HG02610 (cell line): ENCODE measurements at regions not wholly inside any gene's neighbourhood (a gene's known extent, or its start where the extent isn't known, plus 50 kb on each side); places are given as distances from the start of the nearest gene placed in this dataset.
"Not testable (repeated sequence)": the region's sequence is repeated elsewhere in the genome, so short reads cannot be mapped to it uniquely, and the experiment has no call there.

ENCODE experiments used
- ATAC-seq: cut with Tn5 transposase; IDR thresholded peaks from one replicate; pipeline ENCODE4 v1.9.1; 2021; ENCODE audit warnings: mild to moderate bottlenecking, moderate library complexity; ENCODE audit not compliant: unreplicated experiment

DNA sequence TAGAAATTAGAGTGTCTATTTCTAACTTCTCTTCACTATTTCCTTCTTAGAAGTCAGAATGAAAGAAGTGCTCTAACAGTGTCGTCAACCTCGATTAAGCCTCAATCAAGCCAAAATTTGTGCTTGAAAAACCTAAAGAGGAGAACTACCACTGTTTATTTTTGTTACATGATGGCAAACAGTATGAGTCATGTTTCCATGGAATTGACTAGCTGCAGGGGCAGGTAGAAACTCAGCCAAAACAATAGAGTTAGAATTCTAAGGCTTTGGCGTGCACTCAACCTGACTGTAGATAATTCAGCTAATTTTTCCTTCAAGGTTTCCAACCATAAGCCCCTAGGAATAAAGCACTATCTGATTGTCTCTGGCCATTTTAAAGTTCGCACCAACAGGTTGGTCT, 415.9 kb downstream of the ETS1 start:
- ATAC-seq = no peak

DNA sequence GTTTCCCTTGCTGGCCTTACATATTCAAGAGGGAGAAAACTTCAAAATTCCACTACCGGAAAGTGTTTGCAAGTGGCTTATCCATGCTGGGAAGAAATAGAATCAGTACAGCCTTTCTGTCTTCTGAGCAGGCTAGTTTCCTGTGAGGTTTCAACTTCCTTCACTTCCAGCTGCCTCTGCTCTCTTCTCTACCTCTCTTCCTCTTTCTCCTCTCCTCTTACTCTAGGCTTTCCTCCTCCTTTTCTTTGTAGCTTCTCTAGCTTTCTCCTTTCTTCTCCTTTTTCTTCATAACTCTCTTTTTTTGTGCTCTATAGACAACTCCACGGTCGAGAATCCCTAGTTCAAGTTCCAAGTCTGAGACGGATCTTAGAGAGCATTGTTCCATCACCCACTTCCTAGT, 421.8 kb downstream of the ETS1 start:
- ATAC-seq = no peak

DNA sequence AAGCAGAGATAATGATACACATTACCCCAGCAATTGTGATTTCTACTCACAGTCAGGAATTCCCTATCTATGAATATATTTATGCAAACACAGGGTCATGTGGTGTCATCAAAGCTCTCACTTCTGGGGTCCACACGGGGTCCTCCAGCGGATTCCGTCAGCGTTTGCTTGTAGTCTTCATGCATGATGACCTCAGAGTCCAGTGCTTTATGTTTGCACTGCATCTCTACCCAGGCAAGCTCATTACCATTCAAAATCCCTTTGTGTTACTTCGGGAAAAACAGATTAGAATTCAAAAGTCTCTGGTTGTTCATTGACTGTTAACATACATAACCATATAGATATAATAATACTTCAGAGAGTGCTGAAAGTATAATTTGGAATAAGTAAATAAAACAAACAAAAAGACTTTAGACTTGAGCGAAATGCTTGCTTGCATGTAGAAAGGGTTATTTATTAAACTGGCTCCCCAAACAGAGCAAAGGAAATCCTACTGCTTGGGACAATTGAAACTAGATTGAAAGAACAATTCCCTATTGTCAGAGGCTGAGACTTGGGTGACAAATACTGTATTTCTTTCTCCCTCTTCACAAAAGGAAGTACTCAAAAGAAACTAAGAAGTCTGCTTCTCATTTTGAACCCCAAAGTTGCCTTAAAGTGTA, 423.1 kb downstream of the ETS1 start:
- no peak for ATAC-seq

DNA sequence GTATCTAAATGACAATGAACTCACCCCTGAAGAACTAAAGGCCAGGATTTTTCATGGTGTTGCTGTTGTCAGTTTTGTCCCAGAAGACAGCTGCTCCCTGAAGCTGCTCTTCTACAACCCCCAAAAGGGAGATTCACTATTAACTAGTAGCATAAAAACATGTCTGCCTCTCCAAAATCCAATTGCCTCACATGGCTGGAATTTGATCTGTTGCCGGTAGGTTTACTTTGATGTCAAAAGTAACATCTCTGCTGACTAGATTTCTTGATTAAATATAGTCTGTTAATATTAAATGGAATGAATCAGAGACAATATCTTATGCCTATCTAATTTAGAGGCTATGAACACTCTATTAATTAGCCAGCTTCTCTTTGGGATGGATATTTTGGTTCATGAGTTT, 425.4 kb downstream of the ETS1 start:
- ATAC-seq = no peak

DNA sequence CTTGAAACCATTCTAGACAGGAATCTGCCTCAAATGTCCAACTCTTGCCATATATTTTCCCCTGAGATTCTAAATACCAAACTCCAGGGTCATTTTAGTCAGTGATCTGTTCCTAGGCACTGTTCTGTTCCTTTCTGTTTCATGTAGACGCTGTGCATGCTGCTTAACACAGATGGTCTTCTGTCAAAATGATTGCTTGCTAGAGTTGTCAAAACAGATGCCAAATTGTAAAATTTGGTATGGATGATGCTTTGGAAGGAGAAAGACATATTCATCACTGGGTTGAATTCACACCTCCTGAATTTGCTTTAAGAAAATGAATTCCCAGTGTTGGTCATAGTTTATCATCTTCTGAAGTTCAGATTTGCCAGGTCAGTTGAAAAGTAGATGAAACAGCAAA, 425.9 kb downstream of the ETS1 start:
- ATAC-seq = no peak

DNA sequence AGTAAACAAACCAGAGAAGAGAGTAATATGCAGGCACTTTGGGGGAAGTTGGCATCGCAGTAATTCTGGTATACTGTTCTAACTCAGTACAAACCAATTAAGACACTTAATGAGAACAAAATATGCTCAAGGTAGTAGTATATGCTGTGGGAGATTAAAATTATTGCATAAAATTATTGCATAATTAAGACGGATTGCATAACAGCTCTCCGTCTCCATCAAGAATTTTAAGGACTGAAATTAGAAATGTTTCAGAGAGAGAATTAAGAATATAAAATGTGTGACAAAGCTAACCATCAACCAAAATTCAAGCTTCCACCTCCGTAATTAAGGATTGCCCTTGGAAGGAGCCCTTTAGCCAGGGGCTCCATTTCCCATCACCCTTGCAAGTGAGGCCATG, 428.5 kb downstream of the ETS1 start:
- no peak for ATAC-seq

DNA sequence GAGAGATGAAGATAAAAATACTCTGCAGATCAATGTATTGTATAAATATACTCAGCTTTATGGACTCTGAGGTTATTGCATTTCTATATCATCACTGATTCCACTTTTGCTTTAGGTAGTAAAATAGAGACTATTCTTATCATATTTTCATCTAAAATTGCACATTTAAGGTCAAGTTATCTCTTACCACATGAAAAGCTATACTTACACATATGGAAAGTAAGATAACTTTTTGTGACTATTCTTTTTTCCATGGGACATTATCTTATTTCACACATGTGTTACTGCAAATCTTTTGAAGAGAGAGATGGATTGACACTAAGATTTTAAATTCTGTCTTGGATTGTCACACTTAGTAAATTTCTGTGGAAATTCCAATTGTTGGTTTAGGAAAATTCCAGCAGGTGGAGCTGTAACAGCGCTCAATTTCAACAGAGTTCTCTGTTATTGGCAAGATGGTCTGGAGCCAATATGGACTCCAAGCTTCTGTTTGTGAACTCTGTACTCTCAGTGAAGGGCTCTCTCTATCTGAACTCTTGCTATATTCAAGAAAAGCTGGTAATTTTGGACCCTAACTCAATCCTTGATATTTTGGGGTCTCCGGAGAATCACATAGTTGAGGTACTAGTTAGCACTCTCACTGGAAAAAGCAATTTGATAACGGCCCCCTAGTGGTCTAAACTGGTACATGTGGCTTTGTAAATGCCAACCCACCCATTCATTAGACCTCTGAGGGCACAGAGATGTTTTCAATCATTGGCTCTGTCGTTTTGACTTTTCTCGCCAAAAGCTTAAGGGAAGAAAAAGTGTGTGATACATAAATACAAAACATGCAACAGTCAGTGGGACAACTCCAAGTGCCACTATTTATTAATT, 429.7 kb downstream of the ETS1 start:
- peak; percentile 80 for ATAC-seq

DNA sequence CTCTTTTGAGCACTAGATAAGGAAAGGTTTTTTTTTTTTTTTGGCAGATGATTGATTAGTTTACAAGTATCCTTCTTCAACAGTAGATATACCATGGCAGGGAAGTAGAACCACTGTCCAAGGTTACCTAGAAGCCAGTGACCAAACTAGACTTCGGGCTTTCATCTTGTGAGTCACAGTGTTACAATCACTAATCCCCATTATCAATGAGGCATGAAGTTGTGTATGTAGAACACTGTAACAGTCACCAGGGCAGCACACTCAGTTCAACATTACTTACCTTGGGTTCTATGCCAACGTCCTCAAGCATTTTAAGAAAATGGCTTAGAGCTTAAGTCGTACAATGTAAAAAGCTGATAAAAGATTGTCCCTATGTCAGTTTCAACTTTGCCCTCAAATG, 430.9 kb downstream of the ETS1 start:
- no peak for ATAC-seq

DNA sequence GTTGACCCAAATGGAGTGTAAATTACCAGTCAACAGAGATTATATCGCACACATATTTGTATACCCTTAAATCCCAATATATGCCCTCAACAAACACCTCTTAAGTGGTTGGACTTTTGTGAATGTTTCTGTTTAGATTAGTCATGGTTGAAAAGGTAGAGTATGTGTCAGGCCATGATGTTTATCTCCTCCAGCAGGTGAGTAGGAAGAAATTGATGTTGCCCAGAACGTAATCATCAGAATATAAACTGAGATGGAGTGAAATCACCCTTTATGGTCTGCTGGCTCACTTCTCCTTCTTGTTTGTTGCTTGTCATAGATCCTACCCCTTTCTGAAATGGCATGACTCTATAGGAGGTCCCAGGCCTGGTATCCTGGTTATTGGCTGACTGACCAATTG, 431.8 kb downstream of the ETS1 start:
- ATAC-seq = no peak

DNA sequence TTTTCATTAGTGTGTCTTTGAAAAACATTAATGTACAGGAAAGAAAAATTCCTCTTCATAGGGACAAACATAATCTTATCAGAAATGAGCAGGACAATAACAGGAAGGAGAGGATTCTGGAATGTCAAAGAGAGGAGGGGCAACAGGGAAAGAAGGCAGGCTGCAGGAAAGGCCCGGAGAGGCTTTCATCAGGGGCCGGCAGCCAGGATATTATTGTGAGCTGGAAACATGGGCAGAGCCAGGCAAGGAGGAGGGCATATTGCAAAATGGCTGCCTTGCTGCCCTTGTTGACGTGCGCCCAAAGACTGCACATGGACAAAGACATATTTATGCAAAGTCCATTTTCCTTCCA, 433.7 kb downstream of the ETS1 start:
- ATAC-seq = no peak

DNA sequence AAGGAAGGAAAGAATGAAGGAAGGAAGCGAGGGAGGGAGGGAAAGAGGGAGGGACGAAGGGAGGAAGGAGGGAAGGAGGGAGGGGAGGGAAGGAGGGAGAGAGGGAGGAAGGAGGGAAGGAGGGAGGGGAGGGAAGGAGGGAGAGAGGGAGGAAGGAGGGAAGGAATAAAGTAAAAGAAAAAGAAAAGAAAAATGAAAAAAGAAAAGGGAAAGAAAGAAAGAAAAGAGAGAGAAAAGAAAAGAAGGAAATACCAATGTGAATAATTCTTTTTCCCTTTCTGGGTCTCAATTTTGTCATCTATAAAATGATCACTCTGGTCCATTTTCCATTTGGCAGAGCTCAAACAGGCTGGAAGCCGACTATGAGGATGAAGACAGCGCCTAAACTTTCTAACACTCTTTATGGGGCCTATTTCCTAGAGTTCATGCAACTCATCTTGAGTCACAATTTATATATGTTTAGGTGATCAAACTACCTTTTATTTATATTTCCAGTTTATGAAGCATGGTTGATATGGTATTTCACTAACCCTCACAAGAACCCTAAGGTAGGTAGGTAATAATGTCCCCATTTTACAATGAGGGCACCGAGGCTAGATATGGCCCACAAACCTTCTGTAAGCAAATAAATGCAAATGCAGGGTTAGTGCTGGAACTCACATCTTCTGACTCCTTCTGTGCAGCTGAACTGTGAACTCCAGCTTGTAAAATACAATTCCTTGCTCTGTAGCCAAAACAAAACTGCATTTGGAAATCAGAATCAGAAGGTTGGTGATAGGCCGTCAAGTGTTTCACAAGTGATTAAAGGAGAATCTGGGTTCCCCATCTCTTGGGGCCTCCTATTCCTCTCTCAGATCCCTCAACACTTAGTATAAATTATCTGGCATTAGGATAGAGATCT, 434.3 kb downstream of the ETS1 start:
- ATAC-seq = no peak

DNA sequence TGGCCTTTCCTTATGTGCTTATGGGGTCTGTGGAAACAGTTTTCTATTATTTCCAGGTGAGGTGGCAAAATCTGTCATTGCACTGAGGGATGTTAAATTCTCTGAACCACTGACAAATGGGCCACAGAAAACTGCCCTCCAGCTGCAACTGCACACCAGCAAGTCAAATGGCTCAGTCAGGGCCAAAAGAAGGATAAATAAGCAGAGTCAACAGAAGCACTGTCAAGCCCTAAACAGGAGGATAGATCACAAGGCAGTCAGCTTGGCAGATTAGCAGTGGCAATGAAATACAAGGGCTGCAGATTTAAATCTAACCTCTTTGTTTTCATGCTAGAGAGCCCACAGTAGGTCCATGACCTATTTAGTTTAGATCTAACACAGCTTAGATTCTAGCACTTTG, 435.6 kb downstream of the ETS1 start:
- no peak for ATAC-seq

DNA sequence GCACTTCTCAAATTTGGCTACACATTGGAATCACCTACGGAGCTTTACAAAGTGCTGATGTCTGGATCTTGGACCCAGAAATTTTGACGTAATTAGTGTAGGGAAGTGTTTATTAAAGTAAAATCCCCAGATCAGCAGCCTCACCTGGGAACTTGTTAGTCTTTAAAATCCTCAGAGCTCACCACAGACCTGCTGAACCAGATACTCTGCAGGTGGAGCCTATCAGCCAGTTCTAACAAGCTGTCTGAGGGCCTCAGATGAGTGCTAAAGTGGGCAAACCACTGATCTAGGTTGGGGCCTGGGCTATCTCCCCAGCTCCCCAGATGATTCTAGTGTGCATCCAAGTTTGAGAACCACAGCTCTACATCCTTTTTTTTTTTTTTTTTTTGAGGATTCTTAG, 436.0 kb downstream of the ETS1 start:
- ATAC-seq = no peak

DNA sequence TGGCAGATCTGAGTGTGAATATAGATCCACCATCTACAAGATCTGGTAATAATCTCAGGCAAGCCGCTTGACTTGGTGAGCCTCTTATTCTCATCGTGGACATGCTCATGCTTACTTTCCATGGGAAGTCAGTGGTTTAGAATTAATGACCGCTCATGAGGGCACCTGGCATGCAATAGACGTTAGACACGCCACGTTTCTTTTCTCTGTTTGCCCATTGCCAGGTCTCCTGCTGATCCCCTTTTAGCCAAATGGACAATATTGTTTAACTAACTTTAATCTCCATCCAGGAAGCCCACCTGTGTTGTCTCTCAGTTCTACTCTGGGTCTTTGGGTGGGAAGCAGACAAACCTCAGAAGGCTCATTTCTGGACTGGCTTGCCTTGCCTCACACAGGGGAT, 439.1 kb downstream of the ETS1 start:
- no peak for ATAC-seq

DNA sequence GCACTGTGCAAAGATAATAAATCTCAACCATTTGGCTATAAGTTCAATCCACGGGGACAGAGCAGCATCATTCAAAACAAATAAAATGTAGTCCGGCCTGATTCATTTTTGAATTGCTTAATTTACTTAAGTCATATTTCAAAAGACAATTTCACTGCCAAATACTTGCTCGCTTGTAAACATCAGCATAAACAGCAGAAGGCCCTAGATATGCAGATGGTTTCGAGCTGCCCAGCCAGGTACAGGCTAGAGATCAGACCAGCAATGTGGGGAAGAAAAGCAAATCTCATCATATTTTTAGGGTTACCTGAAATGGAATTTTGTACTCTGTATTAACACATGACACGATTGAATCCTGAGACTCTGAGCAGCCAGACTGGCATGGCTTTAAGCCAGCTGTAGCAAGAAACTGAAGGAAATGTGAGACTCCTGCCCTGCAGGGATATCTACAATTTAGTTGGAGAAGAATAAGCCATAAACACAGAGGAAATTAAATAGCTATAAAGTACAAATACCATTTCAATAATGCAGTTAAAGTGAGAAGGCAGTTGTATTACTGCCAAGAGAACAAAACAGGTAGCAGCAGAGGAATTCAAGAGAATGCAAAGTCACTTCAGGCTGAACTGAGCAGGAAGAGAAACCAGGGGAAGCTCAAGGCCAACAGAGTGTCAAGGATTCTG, 440.3 kb downstream of the ETS1 start:
- ATAC-seq = no peak

DNA sequence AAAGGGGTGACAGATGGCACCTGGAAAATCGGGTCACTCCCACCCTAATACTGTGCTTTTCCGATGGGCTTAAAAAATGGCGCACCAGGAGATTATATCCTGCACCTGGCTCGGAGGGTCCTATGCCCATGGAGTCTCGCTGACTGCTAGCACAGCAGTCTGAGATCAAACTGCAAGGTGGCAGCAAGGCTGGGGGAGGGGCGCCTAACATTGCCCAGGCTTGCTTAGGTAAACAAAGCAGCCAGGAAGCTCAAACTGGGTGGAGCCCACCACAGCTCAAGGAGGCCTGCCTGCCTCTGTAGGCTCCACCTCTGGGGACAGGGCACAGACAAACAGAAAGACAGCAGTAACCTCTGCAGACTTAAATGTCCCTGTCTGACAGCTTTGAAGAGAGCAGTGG, 447.1 kb downstream of the ETS1 start:
- not testable (repeated sequence) for ATAC-seq

DNA sequence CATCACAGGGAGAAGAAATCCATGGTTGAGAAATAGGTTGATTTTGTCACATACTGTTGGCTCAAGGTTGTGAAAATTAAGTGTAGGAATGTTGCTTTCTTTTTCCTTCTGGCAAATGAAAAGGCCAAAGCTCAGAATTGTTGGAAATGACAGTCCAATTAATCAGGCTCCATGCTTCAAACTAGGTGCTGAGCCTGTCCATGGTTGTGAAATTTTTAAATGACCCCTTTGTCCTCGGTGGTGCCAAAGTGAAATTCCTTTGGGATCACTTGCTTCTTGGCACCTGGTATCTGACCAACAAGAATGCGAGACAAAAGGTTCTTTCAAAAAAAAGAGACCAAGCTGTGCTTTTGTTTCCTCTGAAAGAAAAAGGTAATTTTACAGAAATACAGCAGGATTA, 451.9 kb downstream of the ETS1 start:
- ATAC-seq = no peak

DNA sequence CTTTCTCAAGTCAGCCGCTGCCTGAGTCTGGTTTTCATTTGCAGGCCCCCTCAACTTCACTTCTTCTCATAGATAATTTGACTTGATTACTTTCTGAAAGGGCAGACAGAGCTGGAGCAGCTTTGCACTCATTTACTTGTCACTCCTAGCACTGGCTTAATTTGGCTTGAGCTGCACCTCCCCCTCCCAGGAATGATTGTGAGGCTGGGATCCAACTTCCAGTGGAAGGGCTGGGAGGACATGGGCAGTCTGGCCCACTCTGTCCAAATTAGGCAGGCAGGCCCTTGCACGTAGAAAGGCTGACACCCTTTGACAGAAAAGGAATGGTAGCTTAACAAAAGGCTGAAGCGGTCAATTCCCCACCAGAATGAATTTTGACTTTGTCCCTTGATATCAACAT, 453.9 kb downstream of the ETS1 start:
- no peak for ATAC-seq

DNA sequence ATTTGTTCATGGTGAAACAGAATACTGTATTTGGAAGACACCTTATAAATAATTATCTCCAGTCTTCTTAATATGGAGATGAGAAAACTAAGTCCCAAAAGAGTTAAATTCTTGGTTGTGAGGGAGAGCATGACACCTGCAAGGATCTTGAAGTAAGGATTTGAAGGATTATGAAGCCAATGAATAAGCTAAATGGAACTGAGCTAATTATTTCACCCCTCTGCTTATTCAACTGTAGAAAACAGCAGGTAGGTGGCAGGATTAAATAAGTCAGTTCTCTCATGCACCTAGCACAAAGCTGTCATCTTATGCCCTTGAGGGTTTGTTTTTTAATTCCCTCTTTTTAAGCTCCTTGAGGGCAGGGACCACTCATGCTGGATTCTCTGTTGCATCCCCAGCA, 457.3 kb downstream of the ETS1 start:
- no peak for ATAC-seq

DNA sequence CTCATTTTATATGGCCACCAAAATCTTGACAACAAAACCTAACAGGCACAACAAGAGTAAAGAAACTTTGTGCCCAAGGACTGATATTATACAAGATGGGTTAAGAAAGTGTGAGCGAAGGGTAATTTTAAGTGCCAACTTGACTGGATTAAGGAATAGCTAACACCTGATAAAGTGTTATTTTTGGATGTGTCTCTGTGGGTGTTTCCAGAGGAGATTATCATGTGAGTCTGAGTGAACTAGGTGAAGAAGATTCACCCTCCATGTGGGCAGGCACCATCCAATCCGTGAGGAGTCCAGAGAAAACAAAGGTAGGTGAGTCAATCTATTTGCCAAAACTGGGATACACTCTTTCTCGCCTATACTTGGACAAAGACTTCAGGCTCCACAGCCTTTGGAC, 461.6 kb downstream of the ETS1 start:
- ATAC-seq = no peak

DNA sequence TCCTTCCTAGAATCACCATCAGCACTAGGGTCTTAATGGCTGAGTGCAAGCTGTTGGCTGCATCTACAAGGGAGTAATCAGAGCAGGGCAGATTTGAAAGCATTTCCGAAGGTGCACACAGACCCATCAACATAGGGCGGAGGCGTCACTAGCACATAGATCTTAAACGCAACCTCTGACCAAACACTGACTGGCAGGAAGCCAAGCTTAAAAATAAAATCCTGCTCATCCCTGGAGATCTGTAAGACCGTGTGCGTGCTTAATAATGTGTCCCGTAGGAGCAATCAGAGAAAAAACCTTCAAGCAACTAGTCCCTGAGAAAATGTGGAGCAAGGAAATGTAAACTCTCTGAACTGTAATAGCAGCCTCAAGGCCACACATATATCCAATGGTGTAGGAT, 470.5 kb downstream of the ETS1 start:
- ATAC-seq = no peak
